ENCODE measurements at regions not wholly inside any gene's neighbourhood (a gene's known extent, or its start where the extent isn't known, plus 50 kb on each side); places are given as distances from the start of the nearest gene placed in this dataset.
A peak's percentile ranks its signal among the peaks of the same experiment; 100 is the strongest.

DNA sequence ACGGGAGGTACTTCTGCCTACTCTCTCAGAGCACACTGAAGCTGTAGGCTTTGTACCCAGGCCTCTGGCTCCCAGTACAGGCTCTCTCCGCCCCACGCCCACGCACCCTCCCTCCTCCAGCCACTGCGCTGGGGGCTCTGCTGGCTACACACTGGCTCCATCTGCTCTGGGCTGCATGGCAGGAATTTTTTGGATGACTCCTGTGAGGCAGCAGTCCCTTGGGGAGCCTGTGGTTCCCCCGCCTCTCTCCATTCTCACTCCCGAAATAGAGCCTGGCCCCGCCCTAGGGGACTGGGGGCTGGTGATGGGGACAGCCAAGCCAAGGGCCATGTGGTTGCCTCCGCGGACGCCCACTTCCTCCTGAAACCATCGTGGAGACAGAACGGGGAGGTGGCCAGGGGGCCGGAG is 58.1 kb upstream of the ADRA2C start:
- ChIA-PET CTCF (no interaction called here), POLR2A (no interaction called here)
- Histone ChIP-seq H3K4me1 (ENCODE audit: control extremely low read depth in 1 of 4, control insufficient read depth in 4 of 4, insufficient read depth in 4 of 4, low read length in 3 of 4) (peaks cover 0 to 10% (median 6%) of the 10 kb centered on the region in 4 experiments), H3K27ac (ENCODE audit: insufficient read depth in 1 of 2, low read depth in 1 of 2, low read length in 2 of 2, poor library complexity in 1 of 2, severe bottlenecking in 2 of 2) (no peak overlapping the region), H3K36me3 (ENCODE audit: control insufficient read depth in 4 of 4, insufficient read depth in 4 of 4, low read length in 3 of 4) (no peaks in the 10 kb centered on the region), H3K4me3 (ENCODE audit: control insufficient read depth in 1 of 7, extremely low read depth in 1 of 7, insufficient read depth in 4 of 7, low read depth in 2 of 7, low read length in 6 of 7) (no peak overlapping the region), H3K9me3 (ENCODE audit: control extremely low read depth in 1 of 5, control insufficient read depth in 4 of 5, insufficient read depth in 2 of 5, low read depth in 1 of 5, low read length in 4 of 5) (no peaks in the 10 kb centered on the region), H3K27me3 (replicated peaks in 2 of 5; ENCODE audit: control insufficient read depth in 4 of 5, insufficient read depth in 5 of 5, low read length in 4 of 5) (peaks cover 0 to 41% (median 12%) of the 10 kb centered on the region in 5 experiments)
- peak in 2 of 3 donors; percentile 4 to 5 for DNase-seq
- WGBS (ENCODE audit: insufficient coverage) = 30% methylated on average over 11 of the region's 14 CpGs

DNA sequence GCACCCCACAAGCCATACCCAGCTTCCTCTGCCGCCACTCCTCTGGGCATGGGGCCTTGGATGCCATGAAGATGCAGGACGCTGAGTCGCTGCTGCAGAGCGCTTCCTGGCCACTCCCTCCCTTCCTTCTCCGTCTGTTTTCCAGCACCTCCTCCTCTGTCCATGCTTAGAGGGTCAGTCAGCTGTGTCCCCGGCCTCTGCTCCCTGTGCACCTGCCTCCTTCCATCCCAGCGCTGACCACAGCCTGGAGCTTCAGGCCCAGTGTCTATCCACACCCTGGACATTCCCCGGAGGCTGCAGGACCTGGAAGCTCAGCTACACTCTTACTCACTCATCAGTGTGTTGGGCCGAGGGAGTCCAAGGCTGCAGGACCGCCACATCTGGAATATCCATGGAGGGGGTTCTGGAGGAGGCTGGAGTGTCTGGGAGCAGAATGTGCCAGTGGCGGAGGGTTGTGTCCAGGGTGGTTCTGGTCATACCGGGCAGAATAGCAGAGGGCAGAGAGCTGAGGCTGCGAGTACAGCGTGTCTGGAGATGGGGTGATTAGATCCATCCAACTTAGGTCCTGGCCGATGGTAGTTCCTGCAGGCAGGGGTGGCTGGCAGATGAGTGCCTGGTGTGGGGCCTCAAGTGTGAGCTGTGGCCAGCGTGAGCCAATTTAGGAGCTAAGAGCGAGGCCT is 58.6 kb upstream of the ADRA2C start:
- no peak for DNase-seq

DNA sequence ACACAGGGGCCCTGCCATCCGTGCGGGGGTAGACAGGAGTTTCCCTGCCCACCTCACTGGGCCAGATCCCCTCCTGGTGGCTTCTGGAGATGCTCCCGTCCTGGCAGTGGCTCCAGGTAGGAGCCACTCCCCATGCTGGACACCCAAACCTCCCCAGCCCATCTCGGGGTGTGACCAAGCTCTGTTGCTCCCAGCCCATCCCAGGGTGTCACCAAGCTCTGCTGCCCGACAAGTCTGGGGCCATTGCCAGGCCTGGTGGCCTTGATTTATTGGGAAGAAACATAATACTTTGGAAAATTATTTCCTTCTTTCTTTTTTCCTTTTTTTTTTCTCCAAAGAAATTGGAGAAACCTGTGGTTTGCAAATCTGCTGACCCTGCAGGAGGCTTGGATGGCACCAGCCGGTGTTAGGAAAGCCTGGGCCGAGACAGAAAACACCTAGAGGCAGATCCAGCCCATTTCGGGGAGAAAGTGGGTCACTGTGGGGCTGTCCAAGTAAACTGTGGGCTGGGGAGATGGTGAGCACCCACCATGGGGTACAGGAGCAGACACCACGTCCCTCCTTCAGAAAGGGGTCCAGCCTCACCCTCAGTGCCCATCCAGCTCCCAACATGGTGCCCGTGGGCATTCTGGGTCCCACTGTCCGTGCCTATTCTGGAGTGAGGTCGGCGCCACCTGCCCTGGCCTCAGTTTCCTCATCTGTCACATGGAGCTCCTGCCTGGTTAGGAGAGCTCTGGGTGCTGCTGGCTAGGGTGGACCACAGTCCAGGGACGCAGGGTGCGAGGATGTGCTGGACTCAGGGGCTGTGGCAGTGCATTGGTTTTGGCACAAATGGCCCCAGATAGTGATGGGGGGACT is 59.4 kb upstream of the ADRA2C start:
- Histone ChIP-seq H3K9me3 (ENCODE audit: control extremely low read depth in 1 of 5, control insufficient read depth in 4 of 5, insufficient read depth in 2 of 5, low read depth in 1 of 5, low read length in 4 of 5) (no peaks in the 10 kb centered on the region), H3K4me3 (ENCODE audit: control insufficient read depth in 1 of 7, extremely low read depth in 1 of 7, insufficient read depth in 4 of 7, low read depth in 2 of 7, low read length in 6 of 7) (no peak overlapping the region), H3K27me3 (replicated peaks in 2 of 5; ENCODE audit: control insufficient read depth in 4 of 5, insufficient read depth in 5 of 5, low read length in 4 of 5) (peaks cover 0 to 54% (median 16%) of the 10 kb centered on the region in 5 experiments), H3K27ac (ENCODE audit: insufficient read depth in 1 of 2, low read depth in 1 of 2, low read length in 2 of 2, poor library complexity in 1 of 2, severe bottlenecking in 2 of 2) (no peak overlapping the region), H3K36me3 (ENCODE audit: control insufficient read depth in 4 of 4, insufficient read depth in 4 of 4, low read length in 3 of 4) (no peaks in the 10 kb centered on the region), H3K4me1 (ENCODE audit: control extremely low read depth in 1 of 4, control insufficient read depth in 4 of 4, insufficient read depth in 4 of 4, low read length in 3 of 4) (peaks cover 0 to 10% (median 6%) of the 10 kb centered on the region in 4 experiments)
- 94% methylated on average over 13 of the region's 15 CpGs for WGBS (ENCODE audit: insufficient coverage)
- DNase-seq = no peak
- ChIA-PET CTCF (no interaction called here), POLR2A (interaction anchor here (0.6 kb wide), 1 partner anchor 18 kb away, joined by 4 read pairs; no protein-coding TSS in a partner anchor)

More for the DNA sequence above, 58.6 kb upstream of the ADRA2C start:
- POLR2A ChIA-PET = no interaction called here
- Histone ChIP-seq H3K4me3 (ENCODE audit: control insufficient read depth in 1 of 7, extremely low read depth in 1 of 7, insufficient read depth in 4 of 7, low read depth in 2 of 7, low read length in 6 of 7) (no peak overlapping the region), H3K36me3 (ENCODE audit: control insufficient read depth in 4 of 4, insufficient read depth in 4 of 4, low read length in 3 of 4) (no peaks in the 10 kb centered on the region), H3K27ac (ENCODE audit: insufficient read depth in 1 of 2, low read depth in 1 of 2, low read length in 2 of 2, poor library complexity in 1 of 2, severe bottlenecking in 2 of 2) (no peak overlapping the region), H3K9me3 (ENCODE audit: control extremely low read depth in 1 of 5, control insufficient read depth in 4 of 5, insufficient read depth in 2 of 5, low read depth in 1 of 5, low read length in 4 of 5) (no peaks in the 10 kb centered on the region), H3K4me1 (ENCODE audit: control extremely low read depth in 1 of 4, control insufficient read depth in 4 of 4, insufficient read depth in 4 of 4, low read length in 3 of 4) (peaks cover 0 to 10% (median 6%) of the 10 kb centered on the region in 4 experiments), H3K27me3 (replicated peaks in 2 of 5; ENCODE audit: control insufficient read depth in 4 of 5, insufficient read depth in 5 of 5, low read length in 4 of 5) (peaks cover 0 to 47% (median 13%) of the 10 kb centered on the region in 5 experiments)
- WGBS (ENCODE audit: insufficient coverage) = 86% methylated on average over 14 of the region's 17 CpGs
- CTCF ChIA-PET = no interaction called here

DNA sequence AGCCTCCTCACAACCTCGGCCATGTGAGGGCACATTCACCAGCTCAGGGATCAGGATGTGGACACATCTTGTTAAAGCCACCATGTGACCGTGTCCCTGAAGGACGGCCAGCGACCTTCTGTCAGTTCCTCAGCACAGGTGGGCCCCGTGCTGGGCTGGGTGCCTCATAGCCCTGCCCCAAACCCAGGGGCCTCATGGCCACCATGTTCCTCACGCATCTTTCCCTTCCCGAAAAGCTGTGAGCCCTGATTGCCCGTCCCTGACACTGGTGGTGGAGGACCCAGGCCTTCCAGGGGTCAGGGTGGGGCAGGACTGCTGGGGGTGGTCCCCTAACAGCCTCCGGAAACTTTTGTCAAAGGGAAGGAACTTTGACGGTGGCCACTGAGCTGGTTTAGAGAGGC is 60.1 kb upstream of the ADRA2C start:
- H3K27ac ChIP-seq (ENCODE audit: insufficient read depth in 1 of 2, low read depth in 1 of 2, low read length in 2 of 2, poor library complexity in 1 of 2, severe bottlenecking in 2 of 2) = no peak overlapping the region
- POLR2A ChIA-PET = interaction anchor here (0.6 kb wide), 1 partner anchor 18 kb away, joined by 4 read pairs; no protein-coding TSS in a partner anchor
- DNase-seq = no peak
- H3K27me3 ChIP-seq (replicated peaks in 2 of 5; ENCODE audit: control insufficient read depth in 4 of 5, insufficient read depth in 5 of 5, low read length in 4 of 5) = peaks cover 0 to 61% (median 19%) of the 10 kb centered on the region in 5 experiments
- no peaks in the 10 kb centered on the region for H3K9me3 ChIP-seq (ENCODE audit: control extremely low read depth in 1 of 5, control insufficient read depth in 4 of 5, insufficient read depth in 2 of 5, low read depth in 1 of 5, low read length in 4 of 5)
- peaks cover 0 to 10% (median 6%) of the 10 kb centered on the region in 4 experiments for H3K4me1 ChIP-seq (ENCODE audit: control extremely low read depth in 1 of 4, control insufficient read depth in 4 of 4, insufficient read depth in 4 of 4, low read length in 3 of 4)
- no peaks in the 10 kb centered on the region for H3K36me3 ChIP-seq (ENCODE audit: control insufficient read depth in 4 of 4, insufficient read depth in 4 of 4, low read length in 3 of 4)
- WGBS (ENCODE audit: insufficient coverage) = 88% methylated on average over 10 of the region's 10 CpGs
- no peak overlapping the region for H3K4me3 ChIP-seq (ENCODE audit: control insufficient read depth in 1 of 7, extremely low read depth in 1 of 7, insufficient read depth in 4 of 7, low read depth in 2 of 7, low read length in 6 of 7)
- CTCF ChIA-PET = no interaction called here

DNA sequence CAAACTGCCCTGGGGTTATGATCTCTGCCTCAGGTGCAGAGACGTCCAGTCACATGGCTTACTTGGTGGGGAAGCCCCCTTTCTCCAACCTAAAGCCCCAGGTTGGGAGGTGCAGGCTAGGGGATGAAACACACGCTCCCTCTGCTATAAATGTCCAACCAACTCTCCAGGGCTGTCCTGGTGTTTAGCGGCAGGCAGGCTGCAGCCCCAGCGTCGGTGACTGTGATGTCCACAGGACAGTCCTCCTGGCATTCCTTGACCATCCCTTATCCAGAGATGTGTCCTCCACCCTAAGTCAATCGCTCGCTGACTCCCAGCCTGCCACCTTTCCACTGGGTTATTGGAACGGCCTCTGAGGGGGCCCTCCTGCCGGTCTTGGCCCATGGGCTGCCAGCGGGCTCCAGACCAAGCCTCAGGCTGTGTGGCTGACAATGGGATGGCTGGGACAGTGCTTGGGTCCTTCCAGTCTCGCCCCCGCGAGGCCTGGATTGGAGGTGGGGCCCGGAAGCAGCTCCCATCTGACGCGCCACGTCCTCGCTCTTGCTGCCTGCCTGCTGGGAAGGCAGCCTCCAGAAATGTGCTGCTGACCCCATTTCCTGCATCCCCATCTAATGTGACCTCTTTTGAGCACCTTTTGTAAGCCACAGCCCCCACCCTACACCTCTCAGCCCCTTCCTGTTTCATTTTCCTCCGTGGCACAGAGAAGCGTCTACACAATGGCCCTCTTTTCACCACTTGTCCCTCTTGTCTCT is 60.8 kb upstream of the ADRA2C start:
- Histone ChIP-seq H3K27me3 (replicated peaks in 2 of 5; ENCODE audit: control insufficient read depth in 4 of 5, insufficient read depth in 5 of 5, low read length in 4 of 5) (peaks cover 0 to 68% (median 19%) of the 10 kb centered on the region in 5 experiments), H3K4me3 (ENCODE audit: control insufficient read depth in 1 of 7, extremely low read depth in 1 of 7, insufficient read depth in 4 of 7, low read depth in 2 of 7, low read length in 6 of 7) (no peak overlapping the region), H3K9me3 (ENCODE audit: control extremely low read depth in 1 of 5, control insufficient read depth in 4 of 5, insufficient read depth in 2 of 5, low read depth in 1 of 5, low read length in 4 of 5) (no peaks in the 10 kb centered on the region), H3K4me1 (ENCODE audit: control extremely low read depth in 1 of 4, control insufficient read depth in 4 of 4, insufficient read depth in 4 of 4, low read length in 3 of 4) (peaks cover 0 to 10% (median 6%) of the 10 kb centered on the region in 4 experiments), H3K27ac (ENCODE audit: insufficient read depth in 1 of 2, low read depth in 1 of 2, low read length in 2 of 2, poor library complexity in 1 of 2, severe bottlenecking in 2 of 2) (no peak overlapping the region), H3K36me3 (ENCODE audit: control insufficient read depth in 4 of 4, insufficient read depth in 4 of 4, low read length in 3 of 4) (no peaks in the 10 kb centered on the region)
- POLR2A ChIA-PET = no interaction called here
- no peak for DNase-seq
- WGBS (ENCODE audit: insufficient coverage) = 89% methylated on average over 13 of the region's 20 CpGs
- CTCF ChIA-PET = no interaction called here

DNA sequence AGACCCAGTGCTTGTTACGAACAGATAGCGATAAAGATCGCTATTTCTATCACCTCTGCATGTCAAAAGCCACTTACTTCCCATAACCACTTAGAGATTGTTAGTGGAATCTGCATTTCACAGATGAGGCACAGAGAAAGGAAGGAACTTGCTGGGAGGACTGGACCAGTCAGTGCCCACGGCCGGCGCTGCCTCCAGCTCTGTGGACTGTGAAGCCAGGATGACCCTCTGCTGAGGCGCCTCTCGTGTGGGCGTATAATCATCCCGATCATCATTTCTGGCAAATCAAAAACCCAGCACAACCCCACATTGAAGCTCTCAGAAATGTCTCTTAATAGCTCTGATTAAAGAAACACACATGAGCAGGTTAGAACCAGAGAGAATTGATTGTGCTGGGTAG is 61.5 kb upstream of the ADRA2C start:
- ChIA-PET CTCF (no interaction called here), POLR2A (no interaction called here)
- H3K27me3 ChIP-seq (replicated peaks in 2 of 5; ENCODE audit: control insufficient read depth in 4 of 5, insufficient read depth in 5 of 5, low read length in 4 of 5) = peaks cover 0 to 73% (median 19%) of the 10 kb centered on the region in 5 experiments
- H3K4me1 ChIP-seq (ENCODE audit: control extremely low read depth in 1 of 4, control insufficient read depth in 4 of 4, insufficient read depth in 4 of 4, low read length in 3 of 4) = peaks cover 0 to 10% (median 6%) of the 10 kb centered on the region in 4 experiments
- H3K36me3 ChIP-seq (ENCODE audit: control insufficient read depth in 4 of 4, insufficient read depth in 4 of 4, low read length in 3 of 4) = no peaks in the 10 kb centered on the region
- H3K9me3 ChIP-seq (ENCODE audit: control extremely low read depth in 1 of 5, control insufficient read depth in 4 of 5, insufficient read depth in 2 of 5, low read depth in 1 of 5, low read length in 4 of 5) = no peaks in the 10 kb centered on the region
- no peak overlapping the region for H3K4me3 ChIP-seq (ENCODE audit: control insufficient read depth in 1 of 7, extremely low read depth in 1 of 7, insufficient read depth in 4 of 7, low read depth in 2 of 7, low read length in 6 of 7)
- no peak overlapping the region for H3K27ac ChIP-seq (ENCODE audit: insufficient read depth in 1 of 2, low read depth in 1 of 2, low read length in 2 of 2, poor library complexity in 1 of 2, severe bottlenecking in 2 of 2)
- no peak for DNase-seq
- 78% methylated on average over 7 of the region's 10 CpGs for WGBS (ENCODE audit: insufficient coverage)

All from common myeloid progenitor, CD34-positive (primary cell).